ENCODE measurements at regions not wholly inside any gene's neighbourhood (a gene's known extent, or its start where the extent isn't known, plus 50 kb on each side); places are given as distances from the start of the nearest gene placed in this dataset.

DNA sequence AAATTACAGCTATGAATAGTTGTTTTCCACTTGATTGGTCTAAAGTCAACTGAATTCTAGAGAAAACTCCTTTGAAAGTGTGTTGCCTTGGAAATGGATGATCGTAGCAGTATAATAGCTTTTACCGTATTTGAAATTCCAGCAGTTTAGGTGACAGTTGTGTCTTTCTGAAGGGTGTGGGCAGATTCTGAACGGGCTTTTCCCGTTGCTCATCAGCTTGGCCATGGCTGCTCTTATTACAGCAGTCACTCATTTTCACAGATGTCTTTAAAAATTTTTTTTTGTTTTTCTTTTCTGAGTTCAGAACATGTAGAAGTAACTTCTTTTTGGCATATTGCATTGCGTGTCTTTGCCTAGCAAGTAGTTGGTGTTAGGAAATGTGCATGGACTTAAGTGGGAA, 69.6 kb upstream of the SLC4A4 start:
- H3K4me3 Mint-ChIP-seq = no peak overlapping the region
- no peak for DNase-seq
- H3K9me3 Mint-ChIP-seq = no peaks in the 10 kb centered on the region
- no peaks in the 10 kb centered on the region for H3K36me3 Mint-ChIP-seq (ENCODE audit: low read depth)
- intact Hi-C loops (cut with micrococcal nuclease) = no loop called here
- H3K4me1 Mint-ChIP-seq = no peaks in the 10 kb centered on the region
- H3K27me3 Mint-ChIP-seq = peaks cover 5% of the 10 kb centered on the region
- H3K27ac Mint-ChIP-seq = no peak overlapping the region

DNA sequence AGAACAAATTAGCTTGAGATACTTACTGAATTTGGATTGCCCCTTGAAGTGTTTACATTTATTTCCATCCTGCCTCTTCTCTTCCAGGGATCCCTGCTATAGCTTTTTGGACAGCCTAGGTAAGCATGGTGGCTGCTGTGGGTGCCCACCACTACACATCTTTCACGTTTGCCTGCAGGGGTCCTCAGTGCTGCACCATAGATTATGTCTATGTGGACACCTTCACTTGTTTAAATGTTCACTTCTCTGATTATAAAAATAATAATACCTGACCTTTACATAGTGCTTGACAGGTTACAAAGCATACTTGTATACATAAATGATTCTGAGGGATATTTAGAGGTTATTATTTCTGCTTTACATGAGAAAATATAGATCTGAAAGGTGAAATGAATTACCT, 67.9 kb upstream of the SLC4A4 start:
- Mint-ChIP-seq H3K4me1 (no peaks in the 10 kb centered on the region), H3K4me3 (no peak overlapping the region), H3K27me3 (peaks cover 5% of the 10 kb centered on the region), H3K9me3 (no peaks in the 10 kb centered on the region), H3K27ac (no peak overlapping the region), H3K36me3 (ENCODE audit: low read depth) (no peaks in the 10 kb centered on the region)
- DNase-seq = no peak
- intact Hi-C loops (cut with micrococcal nuclease) = no loop called here

DNA sequence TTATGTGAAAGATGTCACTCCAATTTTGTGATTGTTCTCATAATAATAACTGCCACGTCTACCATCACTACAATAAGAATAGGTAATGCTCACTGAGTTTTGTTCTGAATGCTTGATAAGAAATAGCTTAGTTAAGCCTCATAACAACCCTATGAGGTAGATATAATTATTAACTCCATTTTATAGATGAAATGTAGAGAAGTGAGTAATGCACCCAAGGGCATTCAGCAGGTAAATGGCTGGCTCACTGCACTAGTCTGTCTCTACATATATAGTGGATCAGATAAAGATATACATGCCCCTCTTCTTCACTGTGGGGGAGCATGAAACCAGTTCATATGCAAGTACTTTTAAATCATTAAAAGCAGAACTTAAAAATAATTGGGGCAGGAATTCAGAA, 65.8 kb upstream of the SLC4A4 start:
- Mint-ChIP-seq H3K27me3 (peaks cover 3% of the 10 kb centered on the region), H3K4me3 (no peak overlapping the region), H3K9me3 (no peaks in the 10 kb centered on the region), H3K27ac (no peak overlapping the region), H3K36me3 (ENCODE audit: low read depth) (no peaks in the 10 kb centered on the region), H3K4me1 (no peaks in the 10 kb centered on the region)
- no peak for DNase-seq
- intact Hi-C loops (cut with micrococcal nuclease) = no loop called here

DNA sequence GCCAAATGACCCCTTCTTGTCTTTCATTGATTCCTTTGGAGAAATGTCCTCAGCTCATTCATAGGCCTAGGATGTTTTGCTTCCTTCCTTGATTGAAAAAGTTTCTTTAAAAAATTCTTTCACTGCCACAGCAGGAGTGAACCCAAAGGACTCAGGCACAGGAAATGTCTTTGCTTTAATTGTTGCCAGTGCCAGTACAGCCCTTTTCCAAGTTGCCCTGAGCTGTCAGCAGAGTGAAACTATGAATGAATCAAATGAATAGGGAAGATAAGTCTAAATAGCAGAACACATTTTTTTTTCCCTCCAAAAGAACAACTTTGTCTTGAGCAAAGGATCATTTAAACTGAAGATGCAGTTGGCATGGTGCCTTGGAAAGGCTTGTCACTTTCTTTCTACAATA, 63.8 kb upstream of the SLC4A4 start:
- Mint-ChIP-seq H3K27me3 (peaks cover 3% of the 10 kb centered on the region), H3K9me3 (no peaks in the 10 kb centered on the region), H3K36me3 (ENCODE audit: low read depth) (no peaks in the 10 kb centered on the region), H3K4me1 (no peaks in the 10 kb centered on the region), H3K27ac (no peak overlapping the region), H3K4me3 (no peak overlapping the region)
- intact Hi-C loops (cut with micrococcal nuclease) = no loop called here
- no peak for DNase-seq

DNA sequence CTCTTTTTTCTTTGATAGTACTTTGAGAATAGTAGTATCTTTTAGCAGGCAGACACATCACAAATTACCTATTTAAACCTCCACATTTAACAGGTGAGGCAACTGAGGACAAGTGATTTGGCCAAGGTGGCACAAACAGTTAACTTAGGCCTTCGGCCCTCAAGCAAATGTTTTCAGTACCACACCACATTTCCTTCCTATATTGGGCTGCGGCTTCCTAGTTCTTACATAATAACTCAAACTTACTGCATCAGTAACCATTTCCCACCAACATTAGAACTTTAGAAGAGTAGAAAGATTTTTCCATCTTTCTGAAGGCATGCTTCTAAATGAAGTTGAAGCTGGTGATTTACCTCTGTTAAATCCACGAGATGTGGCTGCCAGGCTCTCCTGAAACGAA, 63.2 kb upstream of the SLC4A4 start:
- H3K4me1 Mint-ChIP-seq = no peaks in the 10 kb centered on the region
- no peak overlapping the region for H3K4me3 Mint-ChIP-seq
- H3K9me3 Mint-ChIP-seq = no peaks in the 10 kb centered on the region
- peaks cover 3% of the 10 kb centered on the region for H3K27me3 Mint-ChIP-seq
- intact Hi-C loops (cut with micrococcal nuclease) = no loop called here
- no peaks in the 10 kb centered on the region for H3K36me3 Mint-ChIP-seq (ENCODE audit: low read depth)
- no peak for DNase-seq
- H3K27ac Mint-ChIP-seq = no peak overlapping the region

DNA sequence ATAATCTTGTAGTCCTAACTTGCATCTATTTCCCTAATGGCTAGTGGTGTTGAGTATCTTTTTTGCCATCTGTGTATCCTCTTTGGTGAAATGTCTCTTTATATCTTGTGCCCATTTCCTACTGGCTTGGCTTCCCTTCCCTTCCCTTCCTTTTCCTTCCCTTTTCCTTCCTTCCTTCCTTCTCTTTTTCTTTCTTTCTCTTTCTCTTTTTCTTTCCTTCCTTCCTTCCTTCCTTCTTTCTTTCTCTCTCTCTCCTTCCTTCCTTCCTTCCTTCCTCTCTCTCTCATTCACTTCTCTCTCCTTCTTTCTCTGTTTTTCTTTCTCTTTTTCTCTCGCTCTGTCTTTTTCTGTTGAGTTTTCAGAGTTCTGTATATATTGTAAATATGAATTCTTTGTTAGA, 61.5 kb upstream of the SLC4A4 start:
- no peak overlapping the region for H3K4me3 Mint-ChIP-seq
- no peaks in the 10 kb centered on the region for H3K4me1 Mint-ChIP-seq
- H3K27me3 Mint-ChIP-seq = no peaks in the 10 kb centered on the region
- DNase-seq = no peak
- no peak overlapping the region for H3K27ac Mint-ChIP-seq
- no peaks in the 10 kb centered on the region for H3K9me3 Mint-ChIP-seq
- no peaks in the 10 kb centered on the region for H3K36me3 Mint-ChIP-seq (ENCODE audit: low read depth)
- intact Hi-C loops (cut with micrococcal nuclease) = no loop called here

DNA sequence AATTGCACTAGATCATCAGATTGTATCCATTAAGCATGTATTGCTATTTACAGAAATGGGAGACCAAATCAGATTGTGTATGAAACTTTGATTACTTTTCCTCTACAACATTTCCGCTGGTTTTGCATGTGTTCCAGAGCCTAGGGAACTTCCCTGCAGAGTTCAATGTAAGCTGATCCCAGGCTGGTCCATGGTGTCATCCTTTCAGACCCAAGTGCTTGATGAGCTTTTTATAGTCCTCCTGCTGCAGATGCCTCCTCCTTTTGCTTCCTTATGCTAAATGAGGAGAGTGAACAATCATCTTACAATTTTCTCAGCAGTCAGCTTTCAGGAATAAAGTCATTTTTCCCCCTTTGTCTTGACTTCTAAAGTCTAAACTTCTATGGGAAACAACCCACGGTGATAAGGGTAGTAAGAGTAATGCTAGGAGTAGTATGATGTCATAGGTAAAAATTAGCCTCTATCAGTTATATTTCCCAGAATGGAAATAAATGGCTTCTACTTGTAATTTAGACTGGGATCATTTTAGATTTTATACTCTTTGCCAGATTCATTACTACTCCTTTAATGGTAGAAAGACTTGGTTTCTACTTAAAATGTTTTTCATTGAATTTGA, 55.1 kb upstream of the SLC4A4 start:
- no peak overlapping the region for H3K4me3 Mint-ChIP-seq
- intact Hi-C loops (cut with micrococcal nuclease) = no loop called here
- H3K27me3 Mint-ChIP-seq = no peaks in the 10 kb centered on the region
- no peaks in the 10 kb centered on the region for H3K9me3 Mint-ChIP-seq
- H3K36me3 Mint-ChIP-seq (ENCODE audit: low read depth) = no peaks in the 10 kb centered on the region
- H3K4me1 Mint-ChIP-seq = no peaks in the 10 kb centered on the region
- DNase-seq = no peak
- no peak overlapping the region for H3K27ac Mint-ChIP-seq

DNA sequence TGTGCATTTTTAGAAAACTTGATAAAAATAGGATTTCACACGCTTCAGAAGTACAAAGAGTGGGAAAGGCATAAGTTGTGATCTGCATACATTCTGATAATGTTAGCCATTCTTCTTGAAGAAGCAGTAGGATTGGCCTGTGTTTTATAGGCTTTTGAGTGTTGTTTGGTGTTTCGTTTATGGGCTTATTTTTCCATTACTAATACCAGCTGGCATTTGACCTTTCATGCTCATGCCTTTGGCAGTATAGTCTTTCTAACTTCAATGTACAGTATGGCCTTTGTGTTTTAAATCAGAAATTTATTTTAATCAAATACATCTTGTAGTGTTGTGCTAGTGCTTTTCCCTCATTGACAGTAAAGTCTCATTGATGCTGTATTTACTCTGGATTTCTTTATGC, 51.5 kb upstream of the SLC4A4 start:
- intact Hi-C loops (cut with micrococcal nuclease) = no loop called here
- no peaks in the 10 kb centered on the region for H3K9me3 Mint-ChIP-seq
- H3K27ac Mint-ChIP-seq = no peak overlapping the region
- no peaks in the 10 kb centered on the region for H3K36me3 Mint-ChIP-seq (ENCODE audit: low read depth)
- DNase-seq = no peak
- no peaks in the 10 kb centered on the region for H3K27me3 Mint-ChIP-seq
- H3K4me3 Mint-ChIP-seq = no peak overlapping the region
- H3K4me1 Mint-ChIP-seq = no peaks in the 10 kb centered on the region

DNA sequence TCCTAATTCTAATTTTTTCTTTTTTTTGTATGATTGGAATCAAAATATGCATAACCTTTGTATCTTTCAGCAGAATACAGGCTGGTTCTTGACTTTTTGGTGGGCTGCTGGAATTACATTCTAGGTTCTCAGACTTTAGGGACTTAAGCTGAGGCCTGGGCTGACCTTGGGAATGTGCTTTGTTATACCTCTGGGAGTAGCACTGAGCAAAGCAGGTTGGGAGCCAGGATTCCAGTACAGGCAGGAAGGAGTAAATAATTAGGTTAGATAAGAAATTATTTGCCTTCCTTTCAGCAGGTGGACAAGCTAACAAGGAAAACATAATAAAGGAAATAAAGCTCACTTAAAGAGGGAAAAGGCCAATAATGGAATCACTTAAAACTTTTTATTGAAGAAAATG, 49.9 kb upstream of the SLC4A4 start:
- Mint-ChIP-seq H3K27me3 (no peaks in the 10 kb centered on the region), H3K9me3 (no peaks in the 10 kb centered on the region), H3K4me1 (no peaks in the 10 kb centered on the region)

More for the DNA sequence above, 49.9 kb upstream of the SLC4A4 start:
- H3K4me3 Mint-ChIP-seq = no peak overlapping the region
- intact Hi-C loops (cut with micrococcal nuclease) = no loop called here
- no peak for DNase-seq
- H3K27ac Mint-ChIP-seq = no peak overlapping the region
- H3K36me3 Mint-ChIP-seq (ENCODE audit: low read depth) = no peaks in the 10 kb centered on the region
